H9 (cell line): ENCODE measurements at regions not wholly inside any gene's neighbourhood (a gene's known extent, or its start where the extent isn't known, plus 50 kb on each side); places are given as distances from the start of the nearest gene placed in this dataset.

ENCODE experiments used
- DNase-seq: peaks from one replicate; pipeline ENCODE4 v3.0.0-alpha.2; 2017
- H2AFZ ChIP-seq: one replicate; pipeline ENCODE4 v1.6.1; 2013; ENCODE audit warnings: mild to moderate bottlenecking, low read length, control low read depth, moderate library complexity
- H2AK5ac ChIP-seq: 2 replicates; pipeline ENCODE4 v1.6.1; 2013; ENCODE audit warnings: low read length, control low read depth, mixed read lengths; ENCODE audit not compliant: insufficient read length
- H2BK120ac ChIP-seq: one replicate; pipeline ENCODE4 v1.6.1; 2013; ENCODE audit warnings: low read depth, mild to moderate bottlenecking, low read length, control low read depth, inconsistent platforms; ENCODE audit not compliant: poor library complexity, severe bottlenecking
- H2BK12ac ChIP-seq: 2 replicates; pipeline ENCODE4 v1.6.1; 2013; ENCODE audit warnings: low read length, control low read depth, mixed read lengths, low read depth; ENCODE audit not compliant: insufficient read length
- H2BK15ac ChIP-seq: 2 replicates; pipeline ENCODE4 v1.6.1; 2013; ENCODE audit warnings: low read depth, low read length, control low read depth
- H2BK20ac ChIP-seq: one replicate; pipeline ENCODE4 v1.6.1; 2013; ENCODE audit warnings: low read depth, mild to moderate bottlenecking, low read length, control low read depth, inconsistent platforms; ENCODE audit not compliant: poor library complexity, severe bottlenecking
- H2BK5ac ChIP-seq: 2 replicates; pipeline ENCODE4 v1.6.1; 2013; ENCODE audit warnings: low read length, control low read depth, mixed read lengths; ENCODE audit not compliant: insufficient read length
- H3K14ac ChIP-seq: 2 replicates; pipeline ENCODE4 v1.6.1; 2013; ENCODE audit warnings: low read length, control low read depth; ENCODE audit not compliant: insufficient read depth
- H3K18ac ChIP-seq: 2 replicates; pipeline ENCODE4 v1.6.1; 2013; ENCODE audit warnings: low read depth, mild to moderate bottlenecking, mixed read lengths, low read length, control low read depth; ENCODE audit not compliant: insufficient read length
- H3K23ac ChIP-seq: 2 replicates; pipeline ENCODE4 v1.6.1; 2013; ENCODE audit warnings: low read length, control low read depth, mixed read lengths, low read depth; ENCODE audit not compliant: insufficient read length
- H3K23me2 ChIP-seq: 2 replicates; pipeline ENCODE4 v1.6.1; 2013; ENCODE audit warnings: low read depth, mild to moderate bottlenecking, mixed read lengths, low read length, control low read depth; ENCODE audit not compliant: insufficient read length, poor library complexity, severe bottlenecking
- H3K27ac ChIP-seq: 2 replicates; pipeline ENCODE4 v1.5.1; 2013; ENCODE audit warnings: low read length, control low read depth, mixed read lengths, low read depth; ENCODE audit not compliant: insufficient read length
- H3K27me3 ChIP-seq: 2 replicates; pipeline ENCODE4 v1.6.1; 2013; ENCODE audit warnings: low read length, control low read depth, inconsistent platforms; ENCODE audit not compliant: insufficient read depth
- H3K4ac ChIP-seq: 2 replicates; pipeline ENCODE4 v1.6.1; 2013; ENCODE audit warnings: low read depth, mild to moderate bottlenecking, control low read depth, inconsistent platforms, low read length, moderate library complexity
- H3K4me1 ChIP-seq: 2 replicates; pipeline ENCODE4 v1.6.1; 2013; ENCODE audit warnings: low read length, control low read depth, inconsistent platforms; ENCODE audit not compliant: insufficient read depth
- H3K4me2 ChIP-seq: 2 replicates; pipeline ENCODE4 v1.6.1; 2013; ENCODE audit warnings: low read length, control low read depth, mixed read lengths; ENCODE audit not compliant: insufficient read length, insufficient read depth
- H3K56ac ChIP-seq: 2 replicates; pipeline ENCODE4 v1.6.1; 2013; ENCODE audit warnings: low read depth, mild to moderate bottlenecking, mixed read lengths, low read length, control low read depth; ENCODE audit not compliant: insufficient read length
- H3K79me1 ChIP-seq: 2 replicates; pipeline ENCODE4 v1.6.1; 2013; ENCODE audit warnings: low read depth, mild to moderate bottlenecking, moderate library complexity, low read length, control low read depth, inconsistent platforms; ENCODE audit not compliant: insufficient read depth, poor library complexity, severe bottlenecking
- H3K79me2 ChIP-seq: 2 replicates; pipeline ENCODE4 v1.6.1; 2013; ENCODE audit warnings: low read length, control low read depth, inconsistent platforms; ENCODE audit not compliant: insufficient read depth
- H3K9ac ChIP-seq: 2 replicates; pipeline ENCODE4 v1.6.1; 2013; ENCODE audit warnings: low read length, control low read depth, mixed read lengths; ENCODE audit not compliant: insufficient read length; ENCODE audit errors: extremely low read depth
- H3K9me3 ChIP-seq: one replicate; pipeline ENCODE4 v1.6.1; 2013; ENCODE audit warnings: low read depth, low read length, inconsistent platforms; ENCODE audit not compliant: control insufficient read depth
- H3T11ph ChIP-seq: one replicate; pipeline ENCODE4 v1.6.1; 2013; ENCODE audit warnings: mild to moderate bottlenecking, low read length, control low read depth, inconsistent platforms
- H4K20me1 ChIP-seq: one replicate; pipeline ENCODE4 v1.6.1; 2013; ENCODE audit not compliant: control insufficient read depth, insufficient read length, insufficient read depth
- H4K5ac ChIP-seq: 2 replicates; pipeline ENCODE4 v1.6.1; 2013; ENCODE audit warnings: low read depth, mild to moderate bottlenecking, mixed read lengths, low read length, control low read depth; ENCODE audit not compliant: insufficient read length
- H4K8ac ChIP-seq: replicated peaks from 2 replicates; pipeline ENCODE4 v1.6.1; 2013; ENCODE audit warnings: low read length, control low read depth, mixed read lengths, low read depth; ENCODE audit not compliant: insufficient read length
- H4K91ac ChIP-seq: 2 replicates; pipeline ENCODE4 v1.6.1; 2013; ENCODE audit warnings: low read depth, mild to moderate bottlenecking, moderate library complexity, mixed read lengths, low read length, control low read depth; ENCODE audit not compliant: insufficient read length
- H3K27ac Mint-ChIP-seq, 3 experiments: 2 replicates in 2 of 3; 3 replicates in 1 of 3; pipeline ENCODE4 v1.8.0; 2020 to 2021; ENCODE audit warnings: mixed read lengths in 3 of 3, mild to moderate bottlenecking in 1 of 3, moderate library complexity in 1 of 3
- H3K27me3 Mint-ChIP-seq: 2 replicates; pipeline ENCODE4 v1.8.0; 2021; ENCODE audit warnings: low read depth, mild to moderate bottlenecking, moderate library complexity, mixed read lengths
- H3K36me3 Mint-ChIP-seq, 3 experiments: 2 replicates in 2 of 3; 3 replicates in 1 of 3; pipeline ENCODE4 v1.8.0; 2020 to 2021; ENCODE audit warnings: low read depth in 3 of 3, mixed read lengths in 3 of 3; ENCODE audit not compliant: insufficient read depth in 1 of 3
- H3K4me1 Mint-ChIP-seq, 2 experiments: 2 replicates each; pipeline ENCODE4 v1.8.0; 2020; ENCODE audit warnings: mixed read lengths in 2 of 2
- H3K4me3 Mint-ChIP-seq, 2 experiments: 2 replicates in 1 of 2; 3 replicates in 1 of 2; pipeline ENCODE4 v1.8.0; 2020 to 2021; ENCODE audit warnings: mild to moderate bottlenecking in 2 of 2, mixed read lengths in 2 of 2, moderate library complexity in 1 of 2
- H3K9me3 Mint-ChIP-seq, 2 experiments: 2 replicates in 1 of 2; 3 replicates in 1 of 2; pipeline ENCODE4 v1.8.0; 2020; ENCODE audit warnings: mild to moderate bottlenecking in 2 of 2, mixed read lengths in 2 of 2, moderate library complexity in 1 of 2
- WGBS: extraction: QIAGEN DNeasy Blood & Tissue Kit; methylation state at CpG from one replicate; pipeline ENCODE4 v1.1.7; 2013; ENCODE audit warnings: missing lambda C conversion rate, low lambda C conversion rate, mixed read lengths; ENCODE audit not compliant: insufficient read length; ENCODE audit errors: extremely low coverage; 5-methylcytosine and 5-hydroxymethylcytosine counted together
- TF ChIP-seq, protein P1 (sequence below): fragments of 200-600 bp; sonication (generic); conservative IDR thresholded peaks from 3 replicates; pipeline ENCODE4 v1.8.0; 2021; ENCODE audit warnings: antibody characterized with exemption, mild to moderate bottlenecking

DNA sequence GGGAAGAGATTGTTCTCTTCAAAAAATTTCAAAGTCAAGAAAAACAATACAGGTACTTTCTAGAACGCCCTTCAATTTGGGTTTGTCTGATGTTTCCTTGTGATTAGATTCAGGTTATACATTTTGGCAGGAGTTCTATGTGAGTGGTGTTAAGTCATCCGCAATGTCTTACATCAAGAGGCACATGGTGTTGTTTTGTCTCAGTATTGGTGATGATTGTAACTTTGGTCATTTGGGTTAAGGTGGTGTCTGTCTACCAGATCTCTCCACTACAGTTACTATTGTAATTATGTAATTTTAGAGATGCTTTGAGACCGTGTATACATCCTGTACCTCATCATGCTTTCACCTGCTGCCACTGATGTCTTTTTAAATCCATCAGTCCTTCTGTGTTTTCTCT is 60.3 kb downstream of the TET3 start:
- WGBS: no CpG with 5 or more reads among the region's 3 CpGs
- H2BK15ac ChIP-seq: no peak overlapping the region
- DNase-seq: no peak
- H3K27me3 Mint-ChIP-seq: no peaks in the 10 kb centered on the region
- no peak overlapping the region for H4K5ac ChIP-seq
- H3K23me2 ChIP-seq: no peaks in the 10 kb centered on the region
- no peak overlapping the region for H3K14ac ChIP-seq
- peaks cover 9% of the 10 kb centered on the region; the same call in 1 of the 2 replicates for H3K4me1 ChIP-seq
- H2BK120ac ChIP-seq: no peak overlapping the region
- no peak overlapping the region for H2BK20ac ChIP-seq
- no peak overlapping the region for H3K4me3 Mint-ChIP-seq
- no peak overlapping the region for H2AFZ ChIP-seq
- no peak overlapping the region for H3K4ac ChIP-seq
- no peak overlapping the region for H3K27ac ChIP-seq
- H4K8ac ChIP-seq: no peak overlapping the region
- no peaks in the 10 kb centered on the region for H4K20me1 ChIP-seq
- no peak overlapping the region for H2BK12ac ChIP-seq
- no peaks in the 10 kb centered on the region for H3K79me1 ChIP-seq
- no peak overlapping the region for H2BK5ac ChIP-seq
- H3K18ac ChIP-seq: no peak overlapping the region
- TF ChIP-seq, protein P1, sequence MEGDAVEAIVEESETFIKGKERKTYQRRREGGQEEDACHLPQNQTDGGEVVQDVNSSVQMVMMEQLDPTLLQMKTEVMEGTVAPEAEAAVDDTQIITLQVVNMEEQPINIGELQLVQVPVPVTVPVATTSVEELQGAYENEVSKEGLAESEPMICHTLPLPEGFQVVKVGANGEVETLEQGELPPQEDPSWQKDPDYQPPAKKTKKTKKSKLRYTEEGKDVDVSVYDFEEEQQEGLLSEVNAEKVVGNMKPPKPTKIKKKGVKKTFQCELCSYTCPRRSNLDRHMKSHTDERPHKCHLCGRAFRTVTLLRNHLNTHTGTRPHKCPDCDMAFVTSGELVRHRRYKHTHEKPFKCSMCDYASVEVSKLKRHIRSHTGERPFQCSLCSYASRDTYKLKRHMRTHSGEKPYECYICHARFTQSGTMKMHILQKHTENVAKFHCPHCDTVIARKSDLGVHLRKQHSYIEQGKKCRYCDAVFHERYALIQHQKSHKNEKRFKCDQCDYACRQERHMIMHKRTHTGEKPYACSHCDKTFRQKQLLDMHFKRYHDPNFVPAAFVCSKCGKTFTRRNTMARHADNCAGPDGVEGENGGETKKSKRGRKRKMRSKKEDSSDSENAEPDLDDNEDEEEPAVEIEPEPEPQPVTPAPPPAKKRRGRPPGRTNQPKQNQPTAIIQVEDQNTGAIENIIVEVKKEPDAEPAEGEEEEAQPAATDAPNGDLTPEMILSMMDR: no peak
- peaks cover 29 to 30% of the 10 kb centered on the region in 2 experiments for H3K4me1 Mint-ChIP-seq
- H3K9me3 ChIP-seq: no peaks in the 10 kb centered on the region
- H3K56ac ChIP-seq: no peak overlapping the region
- H3K79me2 ChIP-seq: no peaks in the 10 kb centered on the region; the same call in 1 of the 2 replicates
- no peak overlapping the region for H3K23ac ChIP-seq
- no peaks in the 10 kb centered on the region for H3K9me3 Mint-ChIP-seq
- H3K4me2 ChIP-seq: no peak overlapping the region
- no peak overlapping the region for H2AK5ac ChIP-seq
- no peak overlapping the region for H3T11ph ChIP-seq
- H3K27ac Mint-ChIP-seq: no peak overlapping the region
- no peak overlapping the region for H3K9ac ChIP-seq
- H3K27me3 ChIP-seq: no peaks in the 10 kb centered on the region
- H4K91ac ChIP-seq: no peak overlapping the region
- H3K36me3 Mint-ChIP-seq: peaks cover 17 to 27% (median 25%) of the 10 kb centered on the region in 3 experiments; a peak in 6 of 7 replicates
